ENCODE measurements at regions not wholly inside any gene's neighbourhood (a gene's known extent, or its start where the extent isn't known, plus 50 kb on each side); places are given as distances from the start of the nearest gene placed in this dataset.

DNA sequence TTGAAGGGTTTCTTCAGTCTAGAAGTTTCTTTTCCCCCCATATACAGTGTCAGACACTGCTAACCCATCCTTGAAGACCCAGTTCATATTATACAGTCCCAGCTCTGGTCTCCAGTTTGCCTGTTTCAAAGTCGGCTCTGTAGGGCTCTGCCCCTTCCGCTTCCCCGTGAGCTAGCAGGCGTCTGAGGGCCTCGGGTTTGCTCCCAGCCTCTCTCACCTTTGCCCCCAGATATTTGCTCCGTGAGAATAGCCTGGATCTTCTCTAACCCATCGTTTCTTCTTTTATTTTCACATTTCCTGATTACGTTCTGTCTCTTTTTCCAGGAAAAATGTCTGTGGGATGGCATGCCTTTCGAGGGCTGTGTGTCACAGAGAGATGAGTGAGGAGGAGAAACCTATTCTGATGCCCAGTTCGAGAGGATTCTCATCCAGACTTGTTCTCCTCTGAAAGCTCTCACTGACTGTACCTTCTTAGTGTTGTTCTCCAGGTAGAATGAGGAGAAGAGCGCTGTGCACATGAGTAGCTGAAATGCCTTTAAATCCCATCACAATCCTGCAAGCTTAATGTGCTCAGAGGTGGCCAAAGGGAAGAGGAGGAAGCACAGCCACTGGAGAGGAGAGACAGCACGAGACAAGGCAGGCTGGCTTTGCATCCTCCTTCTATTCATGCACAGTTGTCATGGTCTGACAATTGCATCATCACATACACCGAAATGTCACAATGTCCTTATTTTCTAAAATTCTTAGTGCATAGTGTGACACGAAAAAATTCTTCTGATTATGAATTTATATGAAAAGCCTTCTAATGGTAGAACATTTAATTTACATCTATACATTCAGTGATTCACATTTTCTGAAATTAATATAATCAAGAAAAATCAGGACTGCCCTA, 171.1 kb downstream of the FOXA2 start:
- Mint-ChIP-seq H3K9me3 (no peaks in the 10 kb centered on the region), H3K36me3 (ENCODE audit: insufficient read depth in 1 of 3, low read depth in 3 of 3) (no peaks in the 10 kb centered on the region), H3K4me3 (no peak overlapping the region), H3K4me1 (peaks cover 0 to 8% of the 10 kb centered on the region in 2 experiments; a peak in 3 of 4 replicates), H3K27me3 (ENCODE audit: low read depth) (peaks cover 56% of the 10 kb centered on the region), H3K27ac (no peak overlapping the region)
- Histone ChIP-seq H3K27me3 (ENCODE audit: insufficient read depth, low read length) (no peaks in the 10 kb centered on the region), H3K9me3 (ENCODE audit: control insufficient read depth, low read depth, low read length) (no peaks in the 10 kb centered on the region), H3K4ac (ENCODE audit: low read depth, low read length) (no peak overlapping the region), H4K20me1 (ENCODE audit: control insufficient read depth, insufficient read depth, insufficient read length) (no peaks in the 10 kb centered on the region), H3K4me1 (ENCODE audit: insufficient read depth, low read length) (peaks cover 3% of the 10 kb centered on the region; the same call in 1 of the 2 replicates), H3K56ac (ENCODE audit: insufficient read length, low read depth, low read length) (no peak overlapping the region), H2AFZ (ENCODE audit: low read length) (no peak overlapping the region), H3K18ac (ENCODE audit: insufficient read length, low read depth, low read length) (no peak overlapping the region), H4K5ac (ENCODE audit: insufficient read length, low read depth, low read length) (no peak overlapping the region), H3K79me2 (ENCODE audit: insufficient read depth, low read length) (no peaks in the 10 kb centered on the region), H3K23me2 (ENCODE audit: insufficient read length, low read depth, low read length, poor library complexity, severe bottlenecking) (no peaks in the 10 kb centered on the region), H3T11ph (ENCODE audit: low read length) (no peak overlapping the region), H4K8ac (replicated peaks; ENCODE audit: insufficient read length, low read depth, low read length) (no peak overlapping the region), H2AK5ac (ENCODE audit: insufficient read length, low read length) (no peak overlapping the region), H2BK15ac (ENCODE audit: low read depth, low read length) (no peak overlapping the region), H3K79me1 (ENCODE audit: insufficient read depth, low read depth, low read length, poor library complexity, severe bottlenecking) (no peaks in the 10 kb centered on the region), H3K27ac (ENCODE audit: insufficient read length, low read depth, low read length) (no peak overlapping the region), H2BK20ac (ENCODE audit: low read depth, low read length, poor library complexity, severe bottlenecking) (no peak overlapping the region), H3K9ac (ENCODE audit: extremely low read depth, insufficient read length, low read length) (no peak overlapping the region), H2BK120ac (ENCODE audit: low read depth, low read length, poor library complexity, severe bottlenecking) (no peak overlapping the region), H3K14ac (ENCODE audit: insufficient read depth, low read length) (no peak overlapping the region), H2BK12ac (ENCODE audit: insufficient read length, low read depth, low read length) (no peak overlapping the region), H3K23ac (ENCODE audit: insufficient read length, low read depth, low read length) (no peak overlapping the region), H3K4me2 (ENCODE audit: insufficient read depth, insufficient read length, low read length) (no peak overlapping the region), H4K91ac (ENCODE audit: insufficient read length, low read depth, low read length) (no peak overlapping the region), H2BK5ac (ENCODE audit: insufficient read length, low read length) (no peak overlapping the region)
- no CpG with 5 or more reads among the region's 14 CpGs for WGBS (ENCODE audit: extremely low coverage, insufficient read length, low lambda C conversion rate)
- no peak for TF ChIP-seq CTCF (conservative IDR thresholded peaks at IDR 0.05)
- no peak for DNase-seq

All from H9 (cell line).